PC-3 (cell line): ENCODE measurements at regions not wholly inside any gene's neighbourhood (a gene's known extent, or its start where the extent isn't known, plus 50 kb on each side); places are given as distances from the start of the nearest gene placed in this dataset.

ENCODE experiments used
- ATAC-seq: fragments of 200-7000 bp; cut with Tn5 transposase; 2 replicates; pipeline ENCODE4 v1.9.1; 2020; ENCODE audit warnings: mild to moderate bottlenecking, moderate library complexity
- BruUV-seq: library from RNA; stranded (reverse); fragments of 400-500 nt; replicated peaks from 2 replicates; lab custom pipeline; 2021; lab: Mats Ljungman, UMichigan
- CTCF ChIA-PET: fragments of 300-600 bp; sonication (Branson Sonifier 250); formaldehyde crosslinking; loops from one replicate; lab custom pipeline; 2022; ENCODE audit warnings: antibody characterized with exemption; lab: Charles Lee
- POLR2A ChIA-PET: fragments of 300-600 bp; sonication (Branson Sonifier 250); formaldehyde crosslinking; loops from one replicate; lab custom pipeline; 2022; ENCODE audit warnings: antibody characterized with exemption; ENCODE audit not compliant: unreplicated experiment; lab: Charles Lee
- DNase-seq: peaks from one replicate; pipeline ENCODE4 v3.0.0-alpha.2; 2015
- H2AFZ ChIP-seq: fragments of 300-600 bp; sonication (generic); 2 replicates; pipeline ENCODE4 v1.6.0; 2016; ENCODE audit warnings: antibody characterized with exemption, low read length
- H3F3A ChIP-seq: fragments of 300-600 bp; sonication (generic); one replicate; pipeline ENCODE4 v1.6.0; 2017; ENCODE audit warnings: antibody characterized with exemption, low read length, control low read depth, mild to moderate bottlenecking; ENCODE audit not compliant: unreplicated experiment
- H3K27ac ChIP-seq: fragments of 300-600 bp; sonication (generic); 2 replicates; pipeline ENCODE4 v1.5.1; 2016; ENCODE audit warnings: mild to moderate bottlenecking, low read length
- H3K27me3 ChIP-seq: fragments of 300-600 bp; sonication (generic); 2 replicates; pipeline ENCODE4 v1.6.1; 2016; ENCODE audit warnings: low read length, mixed read lengths
- H3K36me3 ChIP-seq: fragments of 300-600 bp; sonication (generic); 2 replicates; pipeline ENCODE4 v1.6.1; 2016; ENCODE audit warnings: low read depth, mixed run types, low read length, mixed read lengths
- H3K4me1 ChIP-seq: fragments of 300-600 bp; sonication (generic); 2 replicates; pipeline ENCODE4 v1.5.1; 2016; ENCODE audit warnings: low read length; ENCODE audit not compliant: insufficient read depth
- H3K4me2 ChIP-seq: fragments of 300-600 bp; sonication (generic); 2 replicates; pipeline ENCODE4 v1.6.0; 2016; ENCODE audit warnings: low read length
- H3K4me3 ChIP-seq: fragments of 300-600 bp; sonication (generic); 2 replicates; pipeline ENCODE4 v1.5.1; 2016; ENCODE audit warnings: mild to moderate bottlenecking, low read length, mixed read lengths
- H3K79me2 ChIP-seq: fragments of 300-600 bp; sonication (generic); 2 replicates; pipeline ENCODE4 v1.6.1; 2017; ENCODE audit warnings: low read length, mixed read lengths
- H3K9ac ChIP-seq: fragments of 300-600 bp; sonication (generic); 2 replicates; pipeline ENCODE4 v1.6.0; 2016; ENCODE audit warnings: mild to moderate bottlenecking, low read length
- H3K9me2 ChIP-seq: fragments of 300-600 bp; sonication (generic); replicated peaks from 2 replicates; pipeline ENCODE4 v1.6.1; 2016; ENCODE audit warnings: mixed run types, low read length, mixed read lengths
- H3K9me3 ChIP-seq: fragments of 300-600 bp; sonication (generic); 2 replicates; pipeline ENCODE4 v1.6.1; 2016; ENCODE audit warnings: low read length, mixed read lengths
- H4K20me1 ChIP-seq: fragments of 300-600 bp; sonication (generic); 2 replicates; pipeline ENCODE4 v1.6.1; 2016; ENCODE audit warnings: low read length, mixed read lengths
- CTCF ChIP-seq: fragments of 300-600 bp; sonication (generic); conservative IDR thresholded peaks from 2 replicates; pipeline ENCODE4 v1.5.1; 2017; ENCODE audit warnings: antibody characterized with exemption, low read depth, mild to moderate bottlenecking, low read length
- EZH2 ChIP-seq: fragments of 300-600 bp; sonication (generic); IDR thresholded peaks from one replicate; pipeline ENCODE4 v1.6.1; 2017; ENCODE audit warnings: antibody characterized with exemption, mild to moderate bottlenecking, low read length; ENCODE audit not compliant: unreplicated experiment
- EZH2phosphoT487 ChIP-seq: fragments of 300-600 bp; sonication (generic); IDR thresholded peaks from 2 replicates; pipeline ENCODE4 v1.6.1; 2018; ENCODE audit warnings: mild to moderate bottlenecking, antibody characterized with exemption, low read length, borderline replicate concordance
- intact Hi-C: fragments of 100-400 bp; cut with micrococcal nuclease; formaldehyde crosslinking; loops from 2 replicates; pipeline ENCODE4 v1.9.0; 2023

- no peaks in the 10 kb centered on the region for H3F3A ChIP-seq
- H3K79me2 ChIP-seq: no peaks in the 10 kb centered on the region
- ChIA-PET CTCF (interaction anchor here (0.6 kb wide), 1 partner anchor 613 kb away, joined by 3 read pairs; no protein-coding TSS in a partner anchor), POLR2A (no interaction called here)
- no peaks in the 10 kb centered on the region for H3K9me3 ChIP-seq
- peaks cover 42% of the 10 kb centered on the region for H3K27me3 ChIP-seq
- H3K9ac ChIP-seq: no peak overlapping the region
- DNase-seq (no peak), ATAC-seq (no peak)
- BruUV-seq: no TSS peak
- H3K9me2 ChIP-seq: no peaks in the 10 kb centered on the region
- H3K27ac ChIP-seq: no peak overlapping the region
- H3K4me2 ChIP-seq: no peak overlapping the region
- intact Hi-C loops: no loop called here
- H3K36me3 ChIP-seq: no peaks in the 10 kb centered on the region
- no peaks in the 10 kb centered on the region for H4K20me1 ChIP-seq
- H3K4me3 ChIP-seq: no peak overlapping the region
- no peak overlapping the region for H2AFZ ChIP-seq
- TF ChIP-seq EZH2phosphoT487: no peak
- no peak for TF ChIP-seq EZH2
- no peak for TF ChIP-seq CTCF
- no peaks in the 10 kb centered on the region for H3K4me1 ChIP-seq
Measured at GRCh38 chr11:111082664-111083063, 162.9 kb upstream of the POU2AF2 start.

GRCh38 chr11:111081021-111081511 is 164.5 kb upstream of the POU2AF2 start:
- intact Hi-C loops: no loop called here
- Histone ChIP-seq H3F3A (no peaks in the 10 kb centered on the region), H3K27ac (no peak overlapping the region), H3K4me1 (no peaks in the 10 kb centered on the region), H2AFZ (no peak overlapping the region), H3K9me3 (no peaks in the 10 kb centered on the region), H3K79me2 (no peaks in the 10 kb centered on the region), H3K9me2 (no peaks in the 10 kb centered on the region), H4K20me1 (no peaks in the 10 kb centered on the region), H3K27me3 (peaks cover 31% of the 10 kb centered on the region), H3K9ac (no peak overlapping the region), H3K36me3 (no peaks in the 10 kb centered on the region), H3K4me2 (no peak overlapping the region), H3K4me3 (no peak overlapping the region)
- no peak for TF ChIP-seq CTCF
- ATAC-seq (no peak), DNase-seq (no peak)
- ChIA-PET POLR2A (no interaction called here), CTCF (no interaction called here)
- BruUV-seq: no TSS peak

GRCh38 chr11:111077530-111078322 is 167.8 kb upstream of the POU2AF2 start:
- H3K4me2 ChIP-seq: no peak overlapping the region
- H3K9ac ChIP-seq: no peak overlapping the region
- H3K9me2 ChIP-seq: no peaks in the 10 kb centered on the region
- H4K20me1 ChIP-seq: no peaks in the 10 kb centered on the region
- no peaks in the 10 kb centered on the region for H3K4me1 ChIP-seq
- no TSS peak for BruUV-seq
- no peaks in the 10 kb centered on the region for H3K36me3 ChIP-seq
- ChIA-PET POLR2A (no interaction called here), CTCF (no interaction called here)
- no peaks in the 10 kb centered on the region for H3F3A ChIP-seq
- ATAC-seq: no peak
- H2AFZ ChIP-seq: no peak overlapping the region
- DNase-seq: no peak
- H3K27ac ChIP-seq: no peak overlapping the region
- no peaks in the 10 kb centered on the region for H3K79me2 ChIP-seq
- TF ChIP-seq EZH2phosphoT487 (no peak), EZH2 (no peak), CTCF (no peak)
- intact Hi-C loops: no loop called here
- H3K27me3 ChIP-seq: peaks cover 40% of the 10 kb centered on the region
- H3K4me3 ChIP-seq: no peak overlapping the region
- no peaks in the 10 kb centered on the region for H3K9me3 ChIP-seq
